Ascending aorta (tissue), 2 donors: ENCODE measurements at regions not wholly inside any gene's neighbourhood (a gene's known extent, or its start where the extent isn't known, plus 50 kb on each side); places are given as distances from the start of the nearest gene placed in this dataset.

ENCODE experiments used
- DNase-seq, 2 donors: peaks; one replicate each; pipeline ENCODE4 v3.0.0-alpha.2; 2019; ENCODE audit warnings: low spot score in 2 of 2
- H3K27ac ChIP-seq, 2 donors: fragments of 200-600 bp; sonication (generic); one replicate each; pipeline ENCODE4 v1.5.1; 2016 to 2017; ENCODE audit warnings: mild to moderate bottlenecking in 1 of 2
- H3K27me3 ChIP-seq: fragments of 200-600 bp; sonication (generic); one replicate; pipeline ENCODE4 v1.5.1; 2017
- H3K36me3 ChIP-seq, 2 donors: fragments of 200-600 bp; sonication (generic); one replicate each; pipeline ENCODE4 v1.5.1; 2016
- H3K4me1 ChIP-seq, 2 donors: fragments of 200-600 bp; sonication (generic); one replicate each; pipeline ENCODE4 v1.5.1; 2016 to 2017; ENCODE audit warnings: mild to moderate bottlenecking in 1 of 2
- H3K4me3 ChIP-seq, 2 donors: fragments of 200-600 bp; sonication (generic); one replicate each; pipeline ENCODE4 v1.5.1; 2016 to 2017; ENCODE audit warnings: mild to moderate bottlenecking in 1 of 2
- H3K9me3 ChIP-seq, 2 donors: fragments of 200-600 bp; sonication (generic); one replicate each; pipeline ENCODE4 v1.5.1; 2016
- intact Hi-C: fragments of 100-400 bp; cut with DNase I; formaldehyde crosslinking; loops from one replicate; pipeline ENCODE4 v1.15.1; 2023
- TF ChIP-seq, protein P1 (sequence below), 3 experiments: fragments of 200-600 bp in 2 of 3; fragments of 450-650 bp in 1 of 3; sonication (generic) in 2 of 3; IDR thresholded peaks; one replicate each; pipeline ENCODE4 v1.5.1; 2016 to 2019; ENCODE audit warnings: antibody characterized with exemption in 3 of 3, mild to moderate bottlenecking in 1 of 3, moderate library complexity in 1 of 3

DNA sequence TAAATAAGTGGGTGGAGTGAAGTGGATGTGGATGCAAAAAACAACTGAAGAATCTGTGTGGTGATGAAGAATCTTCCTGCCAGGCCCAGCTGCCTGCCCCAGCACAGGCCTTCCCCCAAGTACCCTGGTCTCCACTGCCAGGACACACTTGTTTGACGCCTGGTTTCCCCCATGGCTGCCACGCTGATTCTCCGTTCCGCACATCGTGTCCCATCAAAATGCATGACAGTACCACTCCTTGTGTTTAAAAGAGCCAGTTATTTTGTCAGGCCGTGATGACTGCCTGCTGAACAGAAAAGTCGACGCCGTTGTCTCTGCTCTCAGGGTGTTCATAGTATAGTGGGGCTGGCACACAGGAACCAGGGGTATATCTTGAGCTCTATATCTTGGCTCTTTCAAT is 50.3 kb upstream of the KYNU start:
- Histone ChIP-seq H3K27me3 (no peaks in the 10 kb centered on the region), H3K36me3 (no peaks in the 10 kb centered on the region), H3K4me1 (no peaks in the 10 kb centered on the region), H3K27ac (no peak overlapping the region), H3K9me3 (no peaks in the 10 kb centered on the region), H3K4me3 (no peak overlapping the region)
- TF ChIP-seq, protein P1, sequence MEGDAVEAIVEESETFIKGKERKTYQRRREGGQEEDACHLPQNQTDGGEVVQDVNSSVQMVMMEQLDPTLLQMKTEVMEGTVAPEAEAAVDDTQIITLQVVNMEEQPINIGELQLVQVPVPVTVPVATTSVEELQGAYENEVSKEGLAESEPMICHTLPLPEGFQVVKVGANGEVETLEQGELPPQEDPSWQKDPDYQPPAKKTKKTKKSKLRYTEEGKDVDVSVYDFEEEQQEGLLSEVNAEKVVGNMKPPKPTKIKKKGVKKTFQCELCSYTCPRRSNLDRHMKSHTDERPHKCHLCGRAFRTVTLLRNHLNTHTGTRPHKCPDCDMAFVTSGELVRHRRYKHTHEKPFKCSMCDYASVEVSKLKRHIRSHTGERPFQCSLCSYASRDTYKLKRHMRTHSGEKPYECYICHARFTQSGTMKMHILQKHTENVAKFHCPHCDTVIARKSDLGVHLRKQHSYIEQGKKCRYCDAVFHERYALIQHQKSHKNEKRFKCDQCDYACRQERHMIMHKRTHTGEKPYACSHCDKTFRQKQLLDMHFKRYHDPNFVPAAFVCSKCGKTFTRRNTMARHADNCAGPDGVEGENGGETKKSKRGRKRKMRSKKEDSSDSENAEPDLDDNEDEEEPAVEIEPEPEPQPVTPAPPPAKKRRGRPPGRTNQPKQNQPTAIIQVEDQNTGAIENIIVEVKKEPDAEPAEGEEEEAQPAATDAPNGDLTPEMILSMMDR (IDR thresholded peaks at IDR 0.05), result no peak
- intact Hi-C loops, result no loop called here
- DNase-seq, result no peak

- intact Hi-C loops, result no loop called here
- H3K27me3 ChIP-seq, result no peaks in the 10 kb centered on the region
- no peak overlapping the region for H3K27ac ChIP-seq
- H3K9me3 ChIP-seq, result no peaks in the 10 kb centered on the region
- DNase-seq, result no peak
- TF ChIP-seq, protein P1 (IDR thresholded peaks at IDR 0.05), result no peak
- no peak overlapping the region for H3K4me3 ChIP-seq
- no peaks in the 10 kb centered on the region for H3K36me3 ChIP-seq
- no peaks in the 10 kb centered on the region for H3K4me1 ChIP-seq
Observed at GRCh38 chr2:142825861-142826260, 51.6 kb upstream of the KYNU start.

DNA sequence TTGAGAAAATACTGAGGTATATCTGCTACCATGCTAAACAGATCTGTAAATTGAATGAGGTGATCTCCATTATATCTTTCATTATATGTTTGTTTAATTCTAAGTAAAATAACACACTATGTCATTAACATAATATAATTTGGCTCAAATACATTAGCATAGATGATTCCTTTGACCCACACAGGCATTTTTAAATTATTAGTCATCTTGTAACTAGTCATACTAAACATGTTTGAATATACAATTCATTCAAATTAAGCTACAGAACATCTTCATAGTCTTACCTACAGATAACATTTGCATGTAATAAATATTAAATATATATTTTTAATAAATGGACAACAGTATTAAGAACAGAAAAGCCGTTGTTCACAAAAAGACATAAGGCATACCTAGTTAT is 52.7 kb upstream of the KYNU start:
- Histone ChIP-seq H3K27ac (no peak overlapping the region), H3K4me1 (no peaks in the 10 kb centered on the region), H3K27me3 (no peaks in the 10 kb centered on the region), H3K9me3 (no peaks in the 10 kb centered on the region), H3K36me3 (no peaks in the 10 kb centered on the region), H3K4me3 (no peak overlapping the region)
- intact Hi-C loops, result no loop called here
- TF ChIP-seq, protein P1 (IDR thresholded peaks at IDR 0.05), result no peak
- DNase-seq, result no peak

- Histone ChIP-seq H3K9me3 (no peaks in the 10 kb centered on the region), H3K27me3 (no peaks in the 10 kb centered on the region), H3K4me3 (no peak overlapping the region), H3K4me1 (no peaks in the 10 kb centered on the region), H3K36me3 (no peaks in the 10 kb centered on the region), H3K27ac (no peak overlapping the region)
- intact Hi-C loops, result no loop called here
- no peak for DNase-seq
- TF ChIP-seq, protein P1 (IDR thresholded peaks at IDR 0.05), result no peak
Observed at GRCh38 chr2:142822190-142822589, 55.3 kb upstream of the KYNU start.

GRCh38 chr2:142819411-142819810 is 58.1 kb upstream of the KYNU start:
- DNase-seq, result no peak
- Histone ChIP-seq H3K27ac (no peak overlapping the region), H3K9me3 (no peaks in the 10 kb centered on the region), H3K27me3 (no peaks in the 10 kb centered on the region), H3K36me3 (no peaks in the 10 kb centered on the region), H3K4me1 (no peaks in the 10 kb centered on the region), H3K4me3 (no peak overlapping the region)
- TF ChIP-seq, protein P1 (IDR thresholded peaks at IDR 0.05), result no peak
- intact Hi-C loops, result no loop called here

DNA sequence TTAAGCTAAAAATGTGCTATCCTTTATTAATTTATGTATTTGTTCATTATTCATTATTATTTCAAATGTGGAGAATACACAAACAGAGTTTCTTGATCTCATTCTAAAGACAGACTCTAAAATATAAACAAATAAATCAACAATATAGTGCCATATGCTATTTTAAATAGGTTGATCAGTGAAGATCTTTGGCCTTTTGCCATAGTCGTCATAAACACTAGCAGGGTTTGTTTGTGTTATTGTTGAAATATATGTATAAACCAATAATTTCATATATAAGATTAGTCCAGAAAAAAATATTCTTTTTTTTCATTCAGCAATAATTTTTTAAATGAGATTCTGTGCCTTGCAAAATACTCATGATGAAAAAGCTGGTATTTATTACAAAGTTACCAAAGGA is 62.1 kb upstream of the KYNU start:
- Histone ChIP-seq H3K4me1 (no peaks in the 10 kb centered on the region), H3K4me3 (no peak overlapping the region), H3K27me3 (no peaks in the 10 kb centered on the region)

More for the DNA sequence above, 62.1 kb upstream of the KYNU start:
- Histone ChIP-seq H3K36me3 (no peaks in the 10 kb centered on the region), H3K9me3 (no peaks in the 10 kb centered on the region), H3K27ac (no peak overlapping the region)
- no peak for DNase-seq
- TF ChIP-seq, protein P1 (IDR thresholded peaks at IDR 0.05), result no peak
- intact Hi-C loops, result no loop called here
